Right atrium auricular region (tissue), 2 donors: ENCODE measurements at regions not wholly inside any gene's neighbourhood (a gene's known extent, or its start where the extent isn't known, plus 50 kb on each side); places are given as distances from the start of the nearest gene placed in this dataset.

Experiments
- DNase-seq: peaks from one replicate; pipeline ENCODE4 v3.0.0-alpha.2; 2019; ENCODE audit warnings: low spot score
- H3K27ac ChIP-seq, 2 donors: fragments of 200-600 bp; sonication (generic); 1 replicate in 1 of 2; 2 replicates in 1 of 2; pipeline ENCODE4 v1.5.1; 2016 to 2019
- H3K27me3 ChIP-seq, 2 donors: fragments of 200-600 bp; sonication (generic); one replicate each; pipeline versions ENCODE4 v1.5.1 to v1.6.0; 2017 to 2019
- H3K36me3 ChIP-seq: fragments of 200-600 bp; sonication (generic); one replicate; pipeline ENCODE4 v1.5.1; 2016
- H3K4me1 ChIP-seq, 2 donors: fragments of 200-600 bp; sonication (generic); one replicate each; pipeline versions ENCODE4 v1.5.1 to v1.6.0; 2017 to 2019
- H3K4me3 ChIP-seq, 2 donors: fragments of 200-600 bp; sonication (generic); 1 replicate in 1 of 2; 2 replicates in 1 of 2; pipeline ENCODE4 v1.5.1; 2017 to 2019; ENCODE audit warnings: mild to moderate bottlenecking in 1 of 2, moderate library complexity in 1 of 2
- H3K9me3 ChIP-seq, 2 donors: fragments of 200-600 bp; sonication (generic); one replicate each; pipeline ENCODE4 v1.5.1; 2019
- TF ChIP-seq, protein P1 (sequence below), 2 donors: fragments of 200-600 bp; sonication (generic); IDR thresholded peaks; one replicate each; pipeline ENCODE4 v1.5.1; 2019; ENCODE audit warnings: antibody characterized with exemption in 2 of 2

GRCh38 chr9:38342532-38342931 is 50.0 kb upstream of the ALDH1B1 start:
- H3K9me3 ChIP-seq = no peaks in the 10 kb centered on the region
- no peak overlapping the region for H3K4me3 ChIP-seq
- peaks cover 0 to 8% of the 10 kb centered on the region in 2 donors for H3K4me1 ChIP-seq
- no peaks in the 10 kb centered on the region for H3K36me3 ChIP-seq
- H3K27ac ChIP-seq = no peak overlapping the region
- no peak for DNase-seq
- no peaks in the 10 kb centered on the region for H3K27me3 ChIP-seq
- TF ChIP-seq, protein P1, sequence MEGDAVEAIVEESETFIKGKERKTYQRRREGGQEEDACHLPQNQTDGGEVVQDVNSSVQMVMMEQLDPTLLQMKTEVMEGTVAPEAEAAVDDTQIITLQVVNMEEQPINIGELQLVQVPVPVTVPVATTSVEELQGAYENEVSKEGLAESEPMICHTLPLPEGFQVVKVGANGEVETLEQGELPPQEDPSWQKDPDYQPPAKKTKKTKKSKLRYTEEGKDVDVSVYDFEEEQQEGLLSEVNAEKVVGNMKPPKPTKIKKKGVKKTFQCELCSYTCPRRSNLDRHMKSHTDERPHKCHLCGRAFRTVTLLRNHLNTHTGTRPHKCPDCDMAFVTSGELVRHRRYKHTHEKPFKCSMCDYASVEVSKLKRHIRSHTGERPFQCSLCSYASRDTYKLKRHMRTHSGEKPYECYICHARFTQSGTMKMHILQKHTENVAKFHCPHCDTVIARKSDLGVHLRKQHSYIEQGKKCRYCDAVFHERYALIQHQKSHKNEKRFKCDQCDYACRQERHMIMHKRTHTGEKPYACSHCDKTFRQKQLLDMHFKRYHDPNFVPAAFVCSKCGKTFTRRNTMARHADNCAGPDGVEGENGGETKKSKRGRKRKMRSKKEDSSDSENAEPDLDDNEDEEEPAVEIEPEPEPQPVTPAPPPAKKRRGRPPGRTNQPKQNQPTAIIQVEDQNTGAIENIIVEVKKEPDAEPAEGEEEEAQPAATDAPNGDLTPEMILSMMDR (IDR thresholded peaks at IDR 0.05) = no peak

GRCh38 chr9:38342096-38342495 is 50.4 kb upstream of the ALDH1B1 start:
- TF ChIP-seq, protein P1 (IDR thresholded peaks at IDR 0.05) = no peak
- no peaks in the 10 kb centered on the region for H3K27me3 ChIP-seq
- no peaks in the 10 kb centered on the region for H3K9me3 ChIP-seq
- no peak overlapping the region for H3K4me3 ChIP-seq
- H3K27ac ChIP-seq = no peak overlapping the region
- DNase-seq = peak; percentile 26
- H3K36me3 ChIP-seq = no peaks in the 10 kb centered on the region
- peaks cover 0 to 8% of the 10 kb centered on the region in 2 donors for H3K4me1 ChIP-seq

DNA sequence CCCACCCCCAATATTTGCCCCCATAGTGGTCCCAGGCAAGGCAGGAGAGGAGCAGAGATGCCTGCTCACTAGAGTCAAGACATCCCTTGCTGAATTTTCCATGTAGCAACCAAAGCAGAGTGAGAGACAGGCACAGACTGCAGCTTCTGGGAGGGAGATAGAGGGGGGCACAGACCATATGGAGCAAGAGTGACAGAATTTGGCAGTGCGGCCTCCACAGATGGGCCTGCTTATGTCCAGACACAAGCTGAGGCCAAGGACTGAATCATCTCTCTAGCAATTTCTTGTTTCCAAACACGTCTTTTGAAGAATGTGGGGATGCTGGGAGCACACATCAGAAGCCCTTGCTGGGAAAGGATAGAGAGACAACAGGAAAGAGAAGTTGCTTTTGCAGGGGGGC is 53.0 kb upstream of the ALDH1B1 start:
- H3K27me3 ChIP-seq = no peaks in the 10 kb centered on the region
- H3K9me3 ChIP-seq = no peaks in the 10 kb centered on the region
- H3K27ac ChIP-seq = peak overlapping the region in 1 of 2 donors; percentile 14
- no peaks in the 10 kb centered on the region for H3K36me3 ChIP-seq
- no peak overlapping the region for H3K4me3 ChIP-seq
- H3K4me1 ChIP-seq = peaks cover 0 to 8% of the 10 kb centered on the region in 2 donors
- TF ChIP-seq, protein P1 (IDR thresholded peaks at IDR 0.05) = no peak
- DNase-seq = peak; percentile 58

DNA sequence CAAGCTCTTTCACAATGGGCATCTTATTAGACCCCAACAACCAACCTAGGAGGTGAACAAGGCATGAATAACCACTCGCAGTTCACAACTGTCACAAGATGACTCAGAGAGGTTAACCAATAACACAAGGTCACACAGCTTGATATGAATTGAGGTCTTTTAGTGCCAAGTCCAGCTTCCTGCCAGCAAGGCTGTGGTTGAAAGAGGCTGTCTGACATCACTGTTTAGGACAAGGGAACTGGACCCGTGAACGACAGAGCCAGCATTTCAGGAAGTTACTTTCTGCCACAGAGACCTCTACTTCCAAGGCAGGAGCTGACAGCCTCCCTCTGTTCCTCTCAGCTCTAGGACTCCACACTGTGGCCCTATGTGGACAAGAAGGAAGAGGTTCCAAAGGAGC is 53.4 kb upstream of the ALDH1B1 start:
- peak overlapping the region in 1 of 2 donors; percentile 14 for H3K27ac ChIP-seq
- H3K36me3 ChIP-seq = no peaks in the 10 kb centered on the region
- TF ChIP-seq, protein P1 (IDR thresholded peaks at IDR 0.05) = no peak
- H3K4me1 ChIP-seq = peaks cover 0 to 8% of the 10 kb centered on the region in 2 donors
- DNase-seq = peak; percentile 57
- H3K27me3 ChIP-seq = no peaks in the 10 kb centered on the region
- H3K4me3 ChIP-seq = no peak overlapping the region
- H3K9me3 ChIP-seq = no peaks in the 10 kb centered on the region

- no peaks in the 10 kb centered on the region for H3K9me3 ChIP-seq
- no peaks in the 10 kb centered on the region for H3K27me3 ChIP-seq
- no peak overlapping the region for H3K27ac ChIP-seq
- no peak for DNase-seq
- H3K4me1 ChIP-seq = peaks cover 0 to 8% of the 10 kb centered on the region in 2 donors
- no peak overlapping the region for H3K4me3 ChIP-seq
- H3K36me3 ChIP-seq = no peaks in the 10 kb centered on the region
- TF ChIP-seq, protein P1 (IDR thresholded peaks at IDR 0.05) = no peak
Observed at GRCh38 chr9:38338342-38339018, 54.0 kb upstream of the ALDH1B1 start.
